ENCODE measurements at regions not wholly inside any gene's neighbourhood (a gene's known extent, or its start where the extent isn't known, plus 50 kb on each side); places are given as distances from the start of the nearest gene placed in this dataset.

DNA sequence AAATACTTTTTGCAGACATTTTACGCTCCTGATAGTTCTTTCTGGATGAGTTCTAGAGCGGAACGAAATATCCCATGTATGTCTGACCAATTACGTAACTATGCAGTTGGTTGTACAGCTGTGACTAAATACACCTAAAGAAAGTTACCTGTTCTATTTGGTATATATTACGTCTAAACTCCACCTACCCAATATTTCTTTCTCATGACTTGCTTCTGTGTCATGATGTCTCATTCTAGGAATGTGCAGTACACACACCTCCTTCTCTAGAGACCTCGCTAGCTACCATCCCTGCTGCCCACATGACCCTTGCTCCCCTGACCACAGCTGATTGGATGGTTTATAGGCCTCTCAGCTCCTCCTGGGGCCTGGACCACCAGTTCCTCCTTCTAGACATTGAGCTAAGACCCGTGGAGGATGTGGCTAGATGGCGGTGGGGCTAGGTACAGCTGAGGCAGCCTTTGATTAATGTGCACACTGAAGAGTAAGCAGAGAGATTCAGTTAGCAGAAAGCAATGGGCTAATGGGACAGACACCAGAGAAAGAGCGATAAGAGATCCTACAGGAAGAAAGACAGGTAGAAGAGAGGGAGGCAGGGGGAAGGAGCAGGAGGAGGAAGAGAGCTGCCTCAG is 422.1 kb downstream of the COG6 start:
- Histone ChIP-seq H3K4me3 (no peak overlapping the region), H3K4me2 (ENCODE audit: insufficient read depth, low read length) (no peak overlapping the region), H3K9me1 (ENCODE audit: control insufficient read depth, insufficient read depth, low read length) (no peaks in the 10 kb centered on the region), H3K27ac (ENCODE audit: extremely low read depth, low read depth, low read length) (no peak overlapping the region), H3K9me3 (replicated peaks; ENCODE audit: control insufficient read depth, insufficient read depth, low read depth, low read length) (no peaks in the 10 kb centered on the region), H3K79me2 (ENCODE audit: control insufficient read depth, insufficient read depth, low read length) (no peaks in the 10 kb centered on the region), H2AFZ (ENCODE audit: low read depth, low read length) (no peak overlapping the region), H3K27me3 (ENCODE audit: control insufficient read depth in 2 of 2, insufficient read depth in 2 of 2, low read length in 2 of 2) (no peaks in the 10 kb centered on the region; a peak in 2 of 5 replicates), H3K36me3 (ENCODE audit: control insufficient read depth, insufficient read depth, low read length) (no peaks in the 10 kb centered on the region), H3K9ac (ENCODE audit: insufficient read depth in 1 of 2, low read depth in 2 of 2, low read length in 2 of 2) (no peak overlapping the region), H3K4me1 (replicated peaks in 1 of 2; ENCODE audit: control insufficient read depth in 2 of 2, insufficient read depth in 2 of 2, low read length in 2 of 2) (no peaks in the 10 kb centered on the region), H4K20me1 (replicated peaks; ENCODE audit: control insufficient read depth, insufficient read depth, low read length) (no peaks in the 10 kb centered on the region)
- ChIA-PET POLR2A (no interaction called here), CTCF (ENCODE audit: low intra/inter-chr PET ratio) (no interaction called here)
- TF ChIP-seq ZNF274 (IDR thresholded peaks at IDR 0.05; ENCODE audit: borderline replicate concordance, low read depth, low read length) (no peak), HNRNPH1 (optimal IDR thresholded peaks at IDR 0.05; ENCODE audit: low read depth, low read length) (no peak), ESRRA (IDR thresholded peaks at IDR 0.05; ENCODE audit: borderline replicate concordance, low read depth) (no peak), ZKSCAN8 (CRISPR knock-in tag; IDR thresholded peaks at IDR 0.05) (no peak), ILF3 (IDR thresholded peaks at IDR 0.05; ENCODE audit: borderline replicate concordance) (no peak), ZBTB26 (CRISPR knock-in tag; IDR thresholded peaks at IDR 0.05) (no peak), MTA3 (IDR thresholded peaks at IDR 0.05; ENCODE audit: borderline replicate concordance) (no peak)
- TF ChIP-seq, protein P1, sequence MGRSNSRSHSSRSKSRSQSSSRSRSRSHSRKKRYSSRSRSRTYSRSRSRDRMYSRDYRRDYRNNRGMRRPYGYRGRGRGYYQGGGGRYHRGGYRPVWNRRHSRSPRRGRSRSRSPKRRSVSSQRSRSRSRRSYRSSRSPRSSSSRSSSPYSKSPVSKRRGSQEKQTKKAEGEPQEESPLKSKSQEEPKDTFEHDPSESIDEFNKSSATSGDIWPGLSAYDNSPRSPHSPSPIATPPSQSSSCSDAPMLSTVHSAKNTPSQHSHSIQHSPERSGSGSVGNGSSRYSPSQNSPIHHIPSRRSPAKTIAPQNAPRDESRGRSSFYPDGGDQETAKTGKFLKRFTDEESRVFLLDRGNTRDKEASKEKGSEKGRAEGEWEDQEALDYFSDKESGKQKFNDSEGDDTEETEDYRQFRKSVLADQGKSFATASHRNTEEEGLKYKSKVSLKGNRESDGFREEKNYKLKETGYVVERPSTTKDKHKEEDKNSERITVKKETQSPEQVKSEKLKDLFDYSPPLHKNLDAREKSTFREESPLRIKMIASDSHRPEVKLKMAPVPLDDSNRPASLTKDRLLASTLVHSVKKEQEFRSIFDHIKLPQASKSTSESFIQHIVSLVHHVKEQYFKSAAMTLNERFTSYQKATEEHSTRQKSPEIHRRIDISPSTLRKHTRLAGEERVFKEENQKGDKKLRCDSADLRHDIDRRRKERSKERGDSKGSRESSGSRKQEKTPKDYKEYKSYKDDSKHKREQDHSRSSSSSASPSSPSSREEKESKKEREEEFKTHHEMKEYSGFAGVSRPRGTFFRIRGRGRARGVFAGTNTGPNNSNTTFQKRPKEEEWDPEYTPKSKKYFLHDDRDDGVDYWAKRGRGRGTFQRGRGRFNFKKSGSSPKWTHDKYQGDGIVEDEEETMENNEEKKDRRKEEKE (IDR thresholded peaks at IDR 0.05; ENCODE audit: borderline replicate concordance in 1 of 2, control insufficient read depth in 1 of 2, low read depth in 2 of 2, low read length in 1 of 2), result no peak
- intact Hi-C loops (cut with micrococcal nuclease) (no loop called here), in situ Hi-C loops (cut with MboI) (no loop called here)
- WGBS (ENCODE audit: insufficient coverage, low coverage, missing lambda C conversion rate), result 1% methylated on average over 9 of the region's 9 CpGs
- ATAC-seq (no peak), DNase-seq (ENCODE audit: extremely low read depth in 1 of 4, low spot score in 3 of 4) (no peak), FAIRE-seq (no peak)
- BruUV-seq (replicated peaks), result no TSS peak
